ENCODE measurements at regions not wholly inside any gene's neighbourhood (a gene's known extent, or its start where the extent isn't known, plus 50 kb on each side); places are given as distances from the start of the nearest gene placed in this dataset.

DNA sequence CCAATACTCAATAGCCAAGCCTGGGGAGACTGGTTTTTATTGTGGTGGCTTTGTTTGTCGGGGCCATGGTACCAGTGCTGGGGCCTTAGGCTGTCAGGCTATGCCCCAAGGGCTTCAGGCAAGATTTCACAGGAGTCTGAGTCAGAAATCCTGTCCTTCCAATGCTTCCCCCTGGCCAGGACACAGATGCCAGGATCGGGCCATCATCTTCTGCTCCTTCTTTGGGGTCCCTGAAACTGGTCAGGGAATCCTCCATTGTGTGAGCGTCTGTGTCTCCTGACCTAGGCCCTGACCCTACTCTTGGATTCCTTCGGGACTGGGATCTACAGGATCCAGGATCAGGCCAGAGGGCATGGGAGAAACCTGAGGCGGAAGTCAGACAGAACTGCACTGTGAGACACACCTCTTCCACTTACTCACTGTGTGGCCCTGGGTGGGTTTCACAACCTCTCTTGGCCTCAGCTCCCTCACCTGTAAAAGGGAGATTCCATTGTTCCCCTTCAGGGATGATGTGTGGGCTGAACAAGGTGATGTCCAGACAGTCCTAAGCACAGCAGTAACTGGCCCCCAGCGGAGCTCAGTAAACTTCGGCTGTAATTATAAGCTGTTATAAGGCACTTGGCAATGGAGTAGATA, 292.7 kb downstream of the UACA start:
- no peak overlapping the region for H3K4me3 ChIP-seq
- H3K4me1 ChIP-seq, result peaks cover 0 to 9% (median 4%) of the 10 kb centered on the region in 4 donors
- intact Hi-C loops (cut with DNase I), result no loop called here
- H3K27ac ChIP-seq, result no peak overlapping the region
- WGBS (ENCODE audit: insufficient coverage, low coverage, low lambda C conversion rate, missing lambda C conversion rate), result 83% methylated on average over 6 of the region's 7 CpGs
- no peaks in the 10 kb centered on the region for H3K9me3 ChIP-seq
- H3K27me3 ChIP-seq, result no peaks in the 10 kb centered on the region
- H3K36me3 ChIP-seq, result no peaks in the 10 kb centered on the region
- DNase-seq (no peak), ATAC-seq (no peak)
- TF ChIP-seq, protein P1, sequence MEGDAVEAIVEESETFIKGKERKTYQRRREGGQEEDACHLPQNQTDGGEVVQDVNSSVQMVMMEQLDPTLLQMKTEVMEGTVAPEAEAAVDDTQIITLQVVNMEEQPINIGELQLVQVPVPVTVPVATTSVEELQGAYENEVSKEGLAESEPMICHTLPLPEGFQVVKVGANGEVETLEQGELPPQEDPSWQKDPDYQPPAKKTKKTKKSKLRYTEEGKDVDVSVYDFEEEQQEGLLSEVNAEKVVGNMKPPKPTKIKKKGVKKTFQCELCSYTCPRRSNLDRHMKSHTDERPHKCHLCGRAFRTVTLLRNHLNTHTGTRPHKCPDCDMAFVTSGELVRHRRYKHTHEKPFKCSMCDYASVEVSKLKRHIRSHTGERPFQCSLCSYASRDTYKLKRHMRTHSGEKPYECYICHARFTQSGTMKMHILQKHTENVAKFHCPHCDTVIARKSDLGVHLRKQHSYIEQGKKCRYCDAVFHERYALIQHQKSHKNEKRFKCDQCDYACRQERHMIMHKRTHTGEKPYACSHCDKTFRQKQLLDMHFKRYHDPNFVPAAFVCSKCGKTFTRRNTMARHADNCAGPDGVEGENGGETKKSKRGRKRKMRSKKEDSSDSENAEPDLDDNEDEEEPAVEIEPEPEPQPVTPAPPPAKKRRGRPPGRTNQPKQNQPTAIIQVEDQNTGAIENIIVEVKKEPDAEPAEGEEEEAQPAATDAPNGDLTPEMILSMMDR (IDR thresholded peaks at IDR 0.05), result no peak
- no peak for TF ChIP-seq POLR2A (IDR thresholded peaks at IDR 0.05)

- intact Hi-C loops (cut with DNase I), result loop anchor here in 1 of 2 donors (10.0 kb wide), 1 partner anchor 105 kb away; no protein-coding TSS in a partner anchor
- H3K9me3 ChIP-seq, result no peaks in the 10 kb centered on the region
- DNase-seq (no peak), ATAC-seq (no peak)
- no peaks in the 10 kb centered on the region for H3K36me3 ChIP-seq
- H3K27me3 ChIP-seq, result no peaks in the 10 kb centered on the region
- no peak overlapping the region for H3K27ac ChIP-seq
- H3K4me3 ChIP-seq, result no peak overlapping the region
- 76% methylated on average over 6 of the region's 16 CpGs for WGBS (ENCODE audit: insufficient coverage, low coverage, low lambda C conversion rate, missing lambda C conversion rate)
- H3K4me1 ChIP-seq, result peaks cover 0 to 9% (median 4%) of the 10 kb centered on the region in 4 donors
- TF ChIP-seq, protein P1 (IDR thresholded peaks at IDR 0.05), result no peak
- no peak for TF ChIP-seq POLR2A (IDR thresholded peaks at IDR 0.05)
These were observed 293.5 kb downstream of the UACA start for GRCh38 chr15:70469651-70470555.

GRCh38 chr15:70469182-70469581, 294.2 kb downstream of the UACA start:
- 40% methylated on average over 1 of the region's 3 CpGs for WGBS (ENCODE audit: insufficient coverage, low coverage, low lambda C conversion rate, missing lambda C conversion rate)
- no peak overlapping the region for H3K27ac ChIP-seq
- no peaks in the 10 kb centered on the region for H3K36me3 ChIP-seq
- no peaks in the 10 kb centered on the region for H3K9me3 ChIP-seq
- H3K4me3 ChIP-seq, result no peak overlapping the region
- no peak for TF ChIP-seq POLR2A (IDR thresholded peaks at IDR 0.05)
- TF ChIP-seq, protein P1 (IDR thresholded peaks at IDR 0.05), result no peak
- intact Hi-C loops (cut with DNase I), result loop anchor here in 1 of 2 donors (10.0 kb wide), 1 partner anchor 104 kb away; no protein-coding TSS in a partner anchor
- peak; percentile 53 to 84 (median 64) for ATAC-seq
- DNase-seq, result no peak
- H3K27me3 ChIP-seq, result no peaks in the 10 kb centered on the region
- peaks cover 0 to 5% (median 2%) of the 10 kb centered on the region in 4 donors for H3K4me1 ChIP-seq

- peak in 2 of 3 donors; percentile 59 to 64 for DNase-seq
- no peaks in the 10 kb centered on the region for H3K9me3 ChIP-seq
- intact Hi-C loops (cut with DNase I), result loop anchor here in 1 of 2 donors (10.0 kb wide), 1 partner anchor 102 kb away; no protein-coding TSS in a partner anchor
- TF ChIP-seq, protein P1 (IDR thresholded peaks at IDR 0.05), result peak; percentile 56 to 73 (median 64)
- no peak for TF ChIP-seq POLR2A (IDR thresholded peaks at IDR 0.05)
- no peak overlapping the region for H3K4me3 ChIP-seq
- 35% methylated on average over 4 of the region's 4 CpGs for WGBS (ENCODE audit: insufficient coverage, low coverage, low lambda C conversion rate, missing lambda C conversion rate)
- no peak overlapping the region for H3K27ac ChIP-seq
- no peaks in the 10 kb centered on the region for H3K36me3 ChIP-seq
- H3K4me1 ChIP-seq, result peaks cover 0 to 6% (median 0%) of the 10 kb centered on the region in 4 donors
- ATAC-seq, result peak; percentile 68 to 78 (median 74)
- no peaks in the 10 kb centered on the region for H3K27me3 ChIP-seq
These were observed 296.3 kb downstream of the UACA start for GRCh38 chr15:70466895-70467529.
